ENCODE measurements at regions not wholly inside any gene's neighbourhood (a gene's known extent, or its start where the extent isn't known, plus 50 kb on each side); places are given as distances from the start of the nearest gene placed in this dataset. TPM values are rescaled to one million over a fixed set of nuclear protein-coding genes. Genes with fewer than 3 reads are reported as not detected.

DNA sequence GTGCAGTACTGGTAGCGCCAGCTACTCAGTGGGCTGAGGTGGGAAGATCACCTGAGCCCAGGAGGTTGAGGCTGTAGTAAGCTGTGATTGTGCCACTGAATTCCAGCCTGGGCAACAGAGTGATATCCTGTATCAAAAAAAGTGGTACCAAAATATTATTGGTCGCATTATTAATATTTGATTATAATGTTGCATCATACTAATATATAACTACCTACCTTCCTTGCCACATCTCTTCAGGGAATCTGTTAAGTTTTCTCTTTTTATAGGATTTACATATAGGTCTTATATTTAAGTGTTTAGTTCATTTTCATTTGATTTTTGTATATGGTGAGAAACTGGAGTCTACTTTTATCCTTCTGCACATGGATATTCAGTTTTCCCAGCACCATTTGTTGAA is 66.3 kb upstream of the PHACTR3 start:
- no peaks in the 10 kb centered on the region for H3K9me3 ChIP-seq
- H3K4me3 ChIP-seq: no peak overlapping the region
- no peaks in the 10 kb centered on the region for H3K27me3 ChIP-seq
- TF ChIP-seq POLR2AphosphoS5 (IDR thresholded peaks at IDR 0.05; ENCODE audit: insufficient read depth in 1 of 2, low read depth in 1 of 2): no peak
- TF ChIP-seq CTCF (IDR thresholded peaks at IDR 0.05): no peak
- TF ChIP-seq POLR2A (IDR thresholded peaks at IDR 0.05): no peak
- no peaks in the 10 kb centered on the region for H3K36me3 ChIP-seq
- H3K4me1 ChIP-seq: no peaks in the 10 kb centered on the region
- no peak overlapping the region for H3K27ac ChIP-seq
- no peak for DNase-seq (ENCODE audit: extremely low spot score in 2 of 2)
- intact Hi-C loops (cut with DNase I): no loop called here

- Histone ChIP-seq H3K4me1 (no peaks in the 10 kb centered on the region), H3K4me3 (no peak overlapping the region), H3K27ac (no peak overlapping the region), H3K36me3 (no peaks in the 10 kb centered on the region), H3K27me3 (no peaks in the 10 kb centered on the region), H3K9me3 (no peaks in the 10 kb centered on the region)
- peak in 1 of 2 donors; percentile 54 for DNase-seq (ENCODE audit: extremely low spot score in 2 of 2)
- intact Hi-C loops (cut with DNase I): no loop called here
- no peak for TF ChIP-seq POLR2AphosphoS5 (IDR thresholded peaks at IDR 0.05; ENCODE audit: insufficient read depth in 1 of 2, low read depth in 1 of 2)
- no peak for TF ChIP-seq CTCF (IDR thresholded peaks at IDR 0.05)
- TF ChIP-seq POLR2A (IDR thresholded peaks at IDR 0.05): no peak
Observed at GRCh38 chr20:59547596-59547995, 56.7 kb upstream of the PHACTR3 start.

Small RNA genes in the stretch of these regions (small RNA-seq; reads per million reads assigned to genes)
- gene PIEZO1P1: not detected

Measured in vagina (tissue), 2 donors.